ENCODE measurements at regions not wholly inside any gene's neighbourhood (a gene's known extent, or its start where the extent isn't known, plus 50 kb on each side); places are given as distances from the start of the nearest gene placed in this dataset.

DNA sequence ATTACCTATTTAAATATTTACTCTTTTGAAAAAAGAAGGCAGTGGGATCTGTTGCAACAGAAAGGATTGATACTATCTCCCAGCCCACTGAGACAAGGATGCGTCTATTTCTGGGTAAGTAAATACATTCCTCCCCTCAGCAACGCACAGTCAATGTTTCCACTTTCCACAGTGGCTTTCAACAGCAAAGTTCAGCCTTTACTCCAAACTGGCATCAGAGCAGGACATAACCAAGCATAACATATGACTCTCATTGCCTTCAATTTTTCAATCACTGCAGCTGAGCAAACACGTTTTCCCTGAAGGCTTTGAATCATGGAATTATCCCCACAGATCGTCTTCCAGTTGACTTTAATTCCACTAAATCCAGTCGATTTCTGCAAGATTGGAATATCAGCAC is 160.3 kb upstream of the FRG1 start:
- TF ChIP-seq EP300 (IDR thresholded peaks at IDR 0.05) (no peak), CTCF (IDR thresholded peaks at IDR 0.05) (no peak), POLR2A (IDR thresholded peaks at IDR 0.05) (no peak), POLR2AphosphoS5 (IDR thresholded peaks at IDR 0.05) (no peak)

Data from gastroesophageal sphincter (tissue), 3 donors.